ENCODE measurements at regions not wholly inside any gene's neighbourhood (a gene's known extent, or its start where the extent isn't known, plus 50 kb on each side); places are given as distances from the start of the nearest gene placed in this dataset.

DNA sequence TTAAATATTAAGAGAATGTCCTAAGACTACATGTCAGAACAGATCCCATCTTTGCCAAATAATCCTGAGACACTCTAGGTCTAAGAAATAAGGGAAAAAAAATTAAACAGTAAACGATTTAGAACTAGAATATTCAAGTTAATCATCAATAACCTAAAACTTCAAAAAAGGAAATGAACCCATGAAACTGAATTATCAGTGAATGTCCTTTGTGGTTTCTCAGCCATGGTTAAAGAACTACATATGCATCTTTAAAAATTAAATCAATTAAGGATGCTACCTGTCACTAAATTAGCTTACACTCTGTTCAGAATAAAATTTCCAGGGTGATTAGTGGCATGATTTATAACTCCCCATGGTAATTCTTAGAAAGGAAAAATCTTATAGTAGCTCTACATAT lies 850.0 kb upstream of the C9orf72 start:
- Mint-ChIP-seq H3K9me3 (ENCODE audit: unreplicated experiment) (peaks cover 1% of the 10 kb centered on the region), H3K36me3 (ENCODE audit: unreplicated experiment) (no peaks in the 10 kb centered on the region), H3K27ac (ENCODE audit: unreplicated experiment) (no peak overlapping the region), H3K4me3 (ENCODE audit: unreplicated experiment) (no peak overlapping the region), H3K27me3 (ENCODE audit: unreplicated experiment) (no peaks in the 10 kb centered on the region), H3K4me1 (ENCODE audit: low read depth, unreplicated experiment) (peaks cover 5% of the 10 kb centered on the region)
- TF ChIP-seq, protein P1, sequence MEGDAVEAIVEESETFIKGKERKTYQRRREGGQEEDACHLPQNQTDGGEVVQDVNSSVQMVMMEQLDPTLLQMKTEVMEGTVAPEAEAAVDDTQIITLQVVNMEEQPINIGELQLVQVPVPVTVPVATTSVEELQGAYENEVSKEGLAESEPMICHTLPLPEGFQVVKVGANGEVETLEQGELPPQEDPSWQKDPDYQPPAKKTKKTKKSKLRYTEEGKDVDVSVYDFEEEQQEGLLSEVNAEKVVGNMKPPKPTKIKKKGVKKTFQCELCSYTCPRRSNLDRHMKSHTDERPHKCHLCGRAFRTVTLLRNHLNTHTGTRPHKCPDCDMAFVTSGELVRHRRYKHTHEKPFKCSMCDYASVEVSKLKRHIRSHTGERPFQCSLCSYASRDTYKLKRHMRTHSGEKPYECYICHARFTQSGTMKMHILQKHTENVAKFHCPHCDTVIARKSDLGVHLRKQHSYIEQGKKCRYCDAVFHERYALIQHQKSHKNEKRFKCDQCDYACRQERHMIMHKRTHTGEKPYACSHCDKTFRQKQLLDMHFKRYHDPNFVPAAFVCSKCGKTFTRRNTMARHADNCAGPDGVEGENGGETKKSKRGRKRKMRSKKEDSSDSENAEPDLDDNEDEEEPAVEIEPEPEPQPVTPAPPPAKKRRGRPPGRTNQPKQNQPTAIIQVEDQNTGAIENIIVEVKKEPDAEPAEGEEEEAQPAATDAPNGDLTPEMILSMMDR (IDR thresholded peaks at IDR 0.05; ENCODE audit: partially characterized antibody, unreplicated experiment), result no peak
- no peak for DNase-seq

DNA sequence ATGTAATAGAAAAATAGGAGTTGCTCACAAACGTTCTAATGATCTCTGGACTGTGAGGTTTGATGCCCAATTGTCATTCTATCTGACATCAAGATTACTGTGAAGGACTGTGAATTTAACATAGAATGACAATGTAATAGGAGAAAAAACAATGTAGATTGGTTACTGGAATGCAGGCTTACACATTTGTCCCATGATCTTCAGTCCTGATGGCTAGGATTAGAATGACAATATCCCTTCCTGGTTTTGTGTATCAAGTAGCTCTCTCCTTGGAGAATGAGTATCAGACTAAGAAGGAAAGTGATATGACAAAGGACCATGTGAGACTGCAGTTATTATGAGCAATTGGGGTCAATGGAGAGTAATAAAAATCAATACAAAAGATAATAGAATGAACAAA lies 862.2 kb upstream of the C9orf72 start:
- H3K4me3 Mint-ChIP-seq (ENCODE audit: unreplicated experiment), result no peak overlapping the region
- H3K27ac Mint-ChIP-seq (ENCODE audit: unreplicated experiment), result no peak overlapping the region
- no peak for DNase-seq
- H3K27me3 Mint-ChIP-seq (ENCODE audit: unreplicated experiment), result no peaks in the 10 kb centered on the region
- no peaks in the 10 kb centered on the region for H3K4me1 Mint-ChIP-seq (ENCODE audit: low read depth, unreplicated experiment)
- H3K36me3 Mint-ChIP-seq (ENCODE audit: unreplicated experiment), result no peaks in the 10 kb centered on the region
- TF ChIP-seq, protein P1 (IDR thresholded peaks at IDR 0.05; ENCODE audit: partially characterized antibody, unreplicated experiment), result no peak
- H3K9me3 Mint-ChIP-seq (ENCODE audit: unreplicated experiment), result no peaks in the 10 kb centered on the region

DNA sequence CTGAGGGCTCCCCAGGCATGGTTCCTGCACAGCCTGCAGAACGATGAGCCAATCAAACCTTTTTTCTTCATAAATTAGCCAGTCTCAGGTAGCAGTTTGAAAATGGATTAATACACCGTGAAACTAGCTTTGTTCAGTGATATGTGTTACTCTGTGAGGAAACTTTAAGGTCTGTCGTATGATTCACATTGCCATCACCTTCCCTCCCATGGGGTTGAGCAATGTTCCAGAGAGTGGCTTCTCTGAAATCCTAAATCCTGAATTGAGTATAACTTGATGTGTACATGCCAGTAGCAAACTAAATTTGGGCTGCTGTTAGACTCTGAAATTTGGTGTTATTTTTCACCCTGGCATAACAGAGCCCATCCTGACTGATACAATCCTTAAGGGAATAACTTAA lies 866.4 kb upstream of the C9orf72 start:
- TF ChIP-seq, protein P1 (IDR thresholded peaks at IDR 0.05; ENCODE audit: partially characterized antibody, unreplicated experiment), result no peak
- H3K27ac Mint-ChIP-seq (ENCODE audit: unreplicated experiment), result no peak overlapping the region
- peaks cover 3% of the 10 kb centered on the region for H3K9me3 Mint-ChIP-seq (ENCODE audit: unreplicated experiment)
- H3K4me3 Mint-ChIP-seq (ENCODE audit: unreplicated experiment), result no peak overlapping the region
- H3K4me1 Mint-ChIP-seq (ENCODE audit: low read depth, unreplicated experiment), result no peaks in the 10 kb centered on the region
- H3K27me3 Mint-ChIP-seq (ENCODE audit: unreplicated experiment), result no peaks in the 10 kb centered on the region
- H3K36me3 Mint-ChIP-seq (ENCODE audit: unreplicated experiment), result no peaks in the 10 kb centered on the region
- no peak for DNase-seq

DNA sequence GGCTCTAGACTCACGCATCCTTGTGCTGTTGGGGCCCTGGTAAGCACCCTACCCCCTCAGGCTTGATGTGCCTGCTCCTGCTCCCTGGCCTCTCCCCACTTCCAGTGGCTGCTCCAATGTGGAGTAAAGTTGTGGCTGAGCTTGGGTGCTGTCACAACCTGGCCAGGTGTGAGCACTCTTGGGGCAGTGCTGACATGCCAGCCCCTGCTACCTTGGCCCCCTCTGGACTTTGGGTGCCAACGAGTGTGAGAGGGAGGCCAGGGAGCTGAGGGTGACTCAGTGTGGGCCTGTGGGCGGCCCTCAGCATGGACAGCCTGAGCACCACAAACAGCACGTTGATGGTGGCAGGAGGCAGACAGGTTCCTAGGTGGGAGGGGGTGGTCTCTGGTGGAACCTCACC lies 870.2 kb upstream of the C9orf72 start:
- Mint-ChIP-seq H3K27me3 (ENCODE audit: unreplicated experiment) (no peaks in the 10 kb centered on the region), H3K36me3 (ENCODE audit: unreplicated experiment) (no peaks in the 10 kb centered on the region), H3K4me3 (ENCODE audit: unreplicated experiment) (no peak overlapping the region), H3K4me1 (ENCODE audit: low read depth, unreplicated experiment) (no peaks in the 10 kb centered on the region), H3K9me3 (ENCODE audit: unreplicated experiment) (peaks cover 3% of the 10 kb centered on the region), H3K27ac (ENCODE audit: unreplicated experiment) (no peak overlapping the region)
- TF ChIP-seq, protein P1 (IDR thresholded peaks at IDR 0.05; ENCODE audit: partially characterized antibody, unreplicated experiment), result no peak
- no peak for DNase-seq

DNA sequence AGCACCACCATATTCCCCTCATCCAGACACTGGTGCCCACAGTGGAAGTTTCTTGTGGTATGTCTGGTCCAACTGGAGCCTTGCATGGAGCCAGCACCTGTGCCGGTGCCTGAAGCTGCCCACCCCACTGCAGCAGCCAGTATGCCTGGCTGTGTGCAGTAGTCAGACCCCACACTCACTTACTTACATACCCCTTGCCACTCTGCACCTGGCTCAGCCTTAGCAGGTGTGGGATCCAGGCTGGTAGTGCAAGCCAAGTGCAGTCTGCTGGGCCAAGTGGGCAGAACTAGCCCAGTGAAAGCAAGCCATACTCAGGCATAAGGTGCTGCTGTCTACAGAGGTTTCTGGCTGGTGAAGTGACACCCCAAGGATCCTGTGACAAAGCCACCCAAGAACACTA lies 871.4 kb upstream of the C9orf72 start:
- Mint-ChIP-seq H3K9me3 (ENCODE audit: unreplicated experiment) (peaks cover 3% of the 10 kb centered on the region), H3K36me3 (ENCODE audit: unreplicated experiment) (no peaks in the 10 kb centered on the region), H3K27ac (ENCODE audit: unreplicated experiment) (no peak overlapping the region), H3K4me3 (ENCODE audit: unreplicated experiment) (no peak overlapping the region), H3K4me1 (ENCODE audit: low read depth, unreplicated experiment) (no peaks in the 10 kb centered on the region), H3K27me3 (ENCODE audit: unreplicated experiment) (no peaks in the 10 kb centered on the region)
- TF ChIP-seq, protein P1 (IDR thresholded peaks at IDR 0.05; ENCODE audit: partially characterized antibody, unreplicated experiment), result no peak
- no peak for DNase-seq
